ENCODE measurements at regions not wholly inside any gene's neighbourhood (a gene's known extent, or its start where the extent isn't known, plus 50 kb on each side); places are given as distances from the start of the nearest gene placed in this dataset.
"Not testable (repeated sequence)": the region's sequence is repeated elsewhere in the genome, so short reads cannot be mapped to it uniquely, and the experiment has no call there.

GRCh38 chr6:17220040-17220910, 60.9 kb upstream of the RBM24 start:
- Mint-ChIP-seq H3K4me3 (no peak overlapping the region), H3K4me1 (peaks cover 1% of the 10 kb centered on the region), H3K9me3 (peaks cover 14% of the 10 kb centered on the region), H3K27me3 (ENCODE audit: low read depth) (no peaks in the 10 kb centered on the region), H3K36me3 (ENCODE audit: low read depth) (peaks cover under 1% of the 10 kb centered on the region), H3K27ac (no peak overlapping the region)
- no peak for TF ChIP-seq CTCF (IDR thresholded peaks at IDR 0.05; ENCODE audit: unreplicated experiment in 3 of 3)

GRCh38 chr6:17224056-17224455, 57.1 kb upstream of the RBM24 start:
- Mint-ChIP-seq H3K27me3 (ENCODE audit: low read depth) (no peaks in the 10 kb centered on the region), H3K36me3 (ENCODE audit: low read depth) (peaks cover 3% of the 10 kb centered on the region), H3K9me3 (peaks cover 12% of the 10 kb centered on the region), H3K27ac (no peak overlapping the region), H3K4me3 (no peak overlapping the region), H3K4me1 (peaks cover 23% of the 10 kb centered on the region)
- TF ChIP-seq CTCF (IDR thresholded peaks at IDR 0.05; ENCODE audit: unreplicated experiment in 3 of 3), result no peak

- Mint-ChIP-seq H3K9me3 (peaks cover 12% of the 10 kb centered on the region), H3K4me1 (peaks cover 23% of the 10 kb centered on the region)
- not testable (repeated sequence) for H3K36me3 Mint-ChIP-seq (ENCODE audit: low read depth); H3K4me3 Mint-ChIP-seq; H3K27me3 Mint-ChIP-seq (ENCODE audit: low read depth); H3K27ac Mint-ChIP-seq
These were observed 56.7 kb upstream of the RBM24 start for GRCh38 chr6:17224501-17224900.

- TF ChIP-seq CTCF (IDR thresholded peaks at IDR 0.05; ENCODE audit: unreplicated experiment in 3 of 3), result no peak
- H3K4me3 Mint-ChIP-seq, result no peak overlapping the region
- H3K27ac Mint-ChIP-seq, result peak overlapping the region; percentile 21 to 29 (median 26)
These were observed 55.2 kb upstream of the RBM24 start for GRCh38 chr6:17225767-17226630.

GRCh38 chr6:17226786-17227233, 54.4 kb upstream of the RBM24 start:
- H3K4me3 Mint-ChIP-seq, result no peak overlapping the region
- H3K27ac Mint-ChIP-seq, result peak overlapping the region in 1 of 3 experiments; percentile 29
- peaks cover 23% of the 10 kb centered on the region for H3K4me1 Mint-ChIP-seq
- peaks cover 3% of the 10 kb centered on the region for H3K36me3 Mint-ChIP-seq (ENCODE audit: low read depth)
- H3K27me3 Mint-ChIP-seq (ENCODE audit: low read depth), result no peaks in the 10 kb centered on the region
- peaks cover 12% of the 10 kb centered on the region for H3K9me3 Mint-ChIP-seq
- no peak for TF ChIP-seq CTCF (IDR thresholded peaks at IDR 0.05; ENCODE audit: unreplicated experiment in 3 of 3)

More at GRCh38 chr6:17225767-17226630, 55.2 kb upstream of the RBM24 start:
- no peaks in the 10 kb centered on the region for H3K27me3 Mint-ChIP-seq (ENCODE audit: low read depth)
- peaks cover 12% of the 10 kb centered on the region for H3K9me3 Mint-ChIP-seq
- H3K4me1 Mint-ChIP-seq, result peaks cover 23% of the 10 kb centered on the region
- peaks cover 3% of the 10 kb centered on the region for H3K36me3 Mint-ChIP-seq (ENCODE audit: low read depth)

GRCh38 chr6:17227403-17227802, 53.8 kb upstream of the RBM24 start:
- no peak overlapping the region for H3K4me3 Mint-ChIP-seq
- peaks cover 23% of the 10 kb centered on the region for H3K4me1 Mint-ChIP-seq
- no peak overlapping the region for H3K27ac Mint-ChIP-seq
- no peak for TF ChIP-seq CTCF (IDR thresholded peaks at IDR 0.05; ENCODE audit: unreplicated experiment in 3 of 3)
- H3K27me3 Mint-ChIP-seq (ENCODE audit: low read depth), result no peaks in the 10 kb centered on the region
- H3K9me3 Mint-ChIP-seq, result peaks cover 15% of the 10 kb centered on the region
- peaks cover 3% of the 10 kb centered on the region for H3K36me3 Mint-ChIP-seq (ENCODE audit: low read depth)

All from nephron (organoid).